ENCODE measurements at regions not wholly inside any gene's neighbourhood (a gene's known extent, or its start where the extent isn't known, plus 50 kb on each side); places are given as distances from the start of the nearest gene placed in this dataset.

DNA sequence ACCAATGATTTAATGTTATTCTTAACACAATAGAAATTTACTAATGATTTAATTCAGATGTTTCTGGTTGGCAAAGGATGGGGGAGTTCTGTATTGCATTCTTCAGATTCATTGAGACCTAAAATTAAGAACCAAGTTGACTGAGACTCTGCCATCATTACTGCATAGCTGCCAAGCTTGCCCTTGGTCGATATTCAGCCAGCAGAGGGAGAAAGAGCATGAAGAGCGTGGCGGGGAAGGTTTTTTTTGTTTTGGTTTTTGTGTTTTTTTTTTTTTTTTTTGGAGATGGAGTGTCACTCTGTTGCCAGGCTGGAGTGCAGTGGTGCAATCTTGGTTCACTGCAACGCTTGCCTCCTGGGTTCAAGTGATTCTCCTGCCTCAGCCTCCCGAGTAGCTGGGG is 659.4 kb upstream of the EEF2KMT start:
- TF ChIP-seq CTCF (IDR thresholded peaks at IDR 0.05) (no peak), POLR2A (IDR thresholded peaks at IDR 0.05) (no peak)
